ENCODE measurements at regions not wholly inside any gene's neighbourhood (a gene's known extent, or its start where the extent isn't known, plus 50 kb on each side); places are given as distances from the start of the nearest gene placed in this dataset.
"Not testable (repeated sequence)": the region's sequence is repeated elsewhere in the genome, so short reads cannot be mapped to it uniquely, and the experiment has no call there.

- no peak for DNase-seq
These were observed 103.3 kb downstream of the TNFAIP3 start for GRCh38 chr6:137970368-137970767.

- no peak for DNase-seq
These were observed 106.1 kb downstream of the TNFAIP3 start for GRCh38 chr6:137973201-137973600.

GRCh38 chr6:137975188-137975940, 108.3 kb downstream of the TNFAIP3 start:
- no peak for DNase-seq

GRCh38 chr6:137976430-137976829, 109.4 kb downstream of the TNFAIP3 start:
- no peak for DNase-seq

GRCh38 chr6:137977206-137977605, 110.1 kb downstream of the TNFAIP3 start:
- no peak for DNase-seq

- no peak for DNase-seq
These were observed 110.8 kb downstream of the TNFAIP3 start for GRCh38 chr6:137977814-137978213.

GRCh38 chr6:137978252-137978896, 111.3 kb downstream of the TNFAIP3 start:
- no peak for DNase-seq

- DNase-seq = not testable (repeated sequence)
These were observed 112.2 kb downstream of the TNFAIP3 start for GRCh38 chr6:137979263-137979662.

GRCh38 chr6:137980777-137981176, 113.7 kb downstream of the TNFAIP3 start:
- DNase-seq = no peak

- no peak for DNase-seq
These were observed 114.7 kb downstream of the TNFAIP3 start for GRCh38 chr6:137981758-137982157.

GRCh38 chr6:137982418-137983189, 115.5 kb downstream of the TNFAIP3 start:
- no peak for DNase-seq

GRCh38 chr6:137983269-137983668, 116.2 kb downstream of the TNFAIP3 start:
- DNase-seq = no peak

GRCh38 chr6:137989664-137990063, 117.6 kb downstream of the PERP start:
- no peak for DNase-seq

GRCh38 chr6:137995371-137995770, 111.8 kb downstream of the PERP start:
- no peak for DNase-seq

- no peak for DNase-seq
These were observed 108.7 kb downstream of the PERP start for GRCh38 chr6:137998461-137999019.

GRCh38 chr6:137999815-138000214, 107.4 kb downstream of the PERP start:
- DNase-seq = no peak

- DNase-seq = no peak
These were observed 106.3 kb downstream of the PERP start for GRCh38 chr6:138000941-138001340.

GRCh38 chr6:138001750-138002349, 105.4 kb downstream of the PERP start:
- peak; percentile 66 for DNase-seq

GRCh38 chr6:138004430-138005287, 102.6 kb downstream of the PERP start:
- DNase-seq = peak; percentile 59

- peak; percentile 58 for DNase-seq
These were observed 101.4 kb downstream of the PERP start for GRCh38 chr6:138005846-138006245.

GRCh38 chr6:138007014-138007472, 100.2 kb downstream of the PERP start:
- DNase-seq = peak; percentile 41

GRCh38 chr6:138008791-138009190, 98.4 kb downstream of the PERP start:
- no peak for DNase-seq

Data from NCI-H146 (cell line).